ENCODE measurements at regions not wholly inside any gene's neighbourhood (a gene's known extent, or its start where the extent isn't known, plus 50 kb on each side); places are given as distances from the start of the nearest gene placed in this dataset.

- TF ChIP-seq ZBTB40 (IDR thresholded peaks at IDR 0.05) (no peak), ZBTB40 (CRISPR knock-in tag; IDR thresholded peaks at IDR 0.05) (no peak), DEAF1 (CRISPR knock-in tag; IDR thresholded peaks at IDR 0.05) (no peak), ZNF75A (CRISPR knock-in tag; IDR thresholded peaks at IDR 0.05) (no peak)
These were observed 97.1 kb downstream of the TXNL1 start (continued) for GRCh38 chr18:56541340-56541739.
